Retina (tissue), 1 donor: ENCODE measurements at regions not wholly inside any gene's neighbourhood (a gene's known extent, or its start where the extent isn't known, plus 50 kb on each side); places are given as distances from the start of the nearest gene placed in this dataset.

Experiments used
- DNase-seq: peaks from one replicate; pipeline ENCODE4 v3.0.0-alpha.2; 2016

DNA sequence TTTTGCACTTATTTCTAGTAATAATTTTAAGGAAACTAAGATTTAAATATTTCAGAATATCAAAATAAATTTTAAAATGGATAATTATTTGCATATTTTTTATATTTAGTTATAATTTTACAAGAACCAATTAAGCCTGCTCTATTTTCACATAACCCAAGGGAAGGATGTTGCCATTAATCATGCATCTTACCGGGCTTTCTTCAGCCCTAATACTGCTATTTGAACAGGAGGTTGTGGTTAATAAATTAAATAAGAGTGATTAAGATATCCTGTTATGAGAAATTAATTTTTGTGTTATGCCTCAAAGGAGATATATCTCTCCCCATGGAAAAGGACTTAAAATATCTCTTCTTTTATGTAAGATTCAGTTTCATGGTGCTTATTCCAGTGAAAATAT lies 1415.8 kb upstream of the B3GALT2 start:
- no peak for DNase-seq

DNA sequence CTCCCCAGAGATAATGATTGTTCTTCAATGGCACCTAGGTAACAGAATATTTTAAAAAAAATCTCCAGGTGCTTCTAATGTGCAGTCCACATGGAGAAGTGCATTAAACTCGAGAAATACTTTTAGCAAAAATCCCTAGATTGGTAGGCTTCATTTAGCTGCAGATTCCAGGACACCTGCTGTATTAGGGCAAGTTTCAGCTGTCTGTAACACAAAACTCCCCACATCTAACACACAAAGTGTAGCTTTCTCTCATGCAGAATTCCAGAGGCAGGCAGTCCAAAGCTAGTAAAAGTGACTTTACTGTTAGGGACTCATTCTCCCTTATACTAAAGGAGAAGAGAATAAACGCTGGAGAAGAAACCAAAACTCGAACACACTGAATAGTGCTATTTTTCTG lies 1414.3 kb upstream of the B3GALT2 start:
- no peak for DNase-seq

DNA sequence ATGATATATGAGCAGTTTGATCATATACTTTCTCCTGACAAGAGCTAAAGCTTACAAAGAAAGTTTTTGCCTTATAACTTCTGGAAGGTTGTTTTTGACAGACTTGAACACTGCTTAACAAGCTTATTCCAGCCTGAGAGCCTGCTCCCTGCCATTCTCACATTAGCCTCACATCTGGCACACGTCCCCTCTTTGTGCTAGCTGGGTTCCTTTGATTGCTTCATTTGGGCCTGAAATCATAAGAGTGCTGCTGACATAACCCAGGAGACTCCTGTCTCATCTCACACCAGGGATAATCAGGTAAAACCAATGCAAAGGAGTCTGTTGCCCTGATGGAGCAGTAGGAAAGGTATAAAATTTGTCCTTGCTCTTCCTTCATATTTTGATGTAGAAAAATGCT lies 1411.7 kb upstream of the B3GALT2 start:
- peak; percentile 7 for DNase-seq

DNA sequence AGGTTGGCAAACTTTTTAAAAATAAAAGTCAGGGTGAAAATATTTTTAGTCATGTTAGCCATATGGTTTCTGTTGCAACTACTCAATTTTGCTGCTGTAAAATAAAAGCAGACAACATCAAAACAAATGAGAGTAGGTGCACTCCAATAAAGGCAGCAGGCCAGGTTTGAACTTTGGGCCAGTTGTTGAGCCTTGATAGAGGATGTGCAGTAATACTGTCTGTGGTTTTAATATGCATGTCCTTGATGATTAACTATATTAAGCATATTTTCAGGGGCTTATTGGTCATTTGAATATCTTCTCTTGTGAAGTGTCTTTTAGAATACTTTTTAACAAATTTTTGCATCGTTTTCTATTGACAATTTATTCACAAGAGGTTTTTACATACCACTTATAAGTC lies 1399.9 kb upstream of the B3GALT2 start:
- no peak for DNase-seq

DNA sequence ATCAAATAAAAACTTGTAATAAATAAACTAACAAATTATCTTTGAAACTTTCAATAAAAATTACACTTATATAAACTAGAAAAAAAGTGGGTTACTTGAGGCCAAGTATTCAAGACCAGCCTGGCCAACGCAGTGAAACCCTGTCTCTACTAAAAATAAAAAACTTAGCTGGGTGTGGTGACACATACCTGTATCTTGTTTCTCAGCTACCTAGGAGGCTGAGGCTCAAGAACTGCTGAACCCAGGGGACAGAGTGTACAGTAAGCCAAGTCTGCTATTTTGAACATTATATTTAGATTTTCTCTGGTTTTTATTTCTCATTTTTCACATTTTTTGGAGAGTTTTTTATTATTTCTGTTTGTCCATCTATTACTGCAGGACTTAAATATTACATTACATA lies 1397.6 kb upstream of the B3GALT2 start:
- no peak for DNase-seq

DNA sequence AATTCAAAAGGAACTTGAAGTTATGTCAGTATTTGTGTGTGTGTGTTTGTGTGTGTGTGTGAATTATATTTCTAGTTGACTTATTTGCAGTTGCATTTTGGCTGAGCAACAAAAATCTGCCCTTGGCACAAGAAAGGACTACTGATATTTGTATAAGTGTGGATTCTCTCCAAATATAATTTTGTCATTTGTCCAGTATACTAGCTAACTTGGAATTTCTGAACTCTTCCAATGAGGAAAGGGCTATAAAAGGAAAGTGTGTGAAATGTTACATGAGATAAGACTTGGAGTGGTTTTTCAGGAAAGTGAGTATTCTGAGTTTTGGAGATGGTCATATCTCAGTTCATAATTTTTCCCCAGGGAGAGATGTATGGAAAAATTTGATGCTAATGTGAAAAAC lies 1384.1 kb upstream of the B3GALT2 start:
- no peak for DNase-seq

DNA sequence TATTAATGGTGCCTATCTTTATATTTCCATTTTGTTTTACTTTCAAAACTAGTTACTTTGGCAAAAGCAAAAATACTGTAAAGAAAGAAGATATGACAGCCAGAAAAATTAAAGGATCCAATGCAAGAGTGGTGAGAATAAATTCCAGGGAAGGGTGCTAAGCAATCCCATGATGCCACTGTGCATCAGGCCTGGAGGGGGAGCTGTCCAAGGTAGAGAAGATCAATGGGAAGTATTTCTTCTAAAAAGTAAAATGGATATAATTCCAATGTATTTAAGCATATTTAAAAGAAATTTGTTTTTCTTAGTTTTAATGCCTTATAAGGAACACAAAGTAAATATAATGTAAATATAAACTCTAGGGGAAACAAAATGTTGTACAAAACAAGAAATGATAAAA lies 1382.2 kb upstream of the B3GALT2 start:
- no peak for DNase-seq

DNA sequence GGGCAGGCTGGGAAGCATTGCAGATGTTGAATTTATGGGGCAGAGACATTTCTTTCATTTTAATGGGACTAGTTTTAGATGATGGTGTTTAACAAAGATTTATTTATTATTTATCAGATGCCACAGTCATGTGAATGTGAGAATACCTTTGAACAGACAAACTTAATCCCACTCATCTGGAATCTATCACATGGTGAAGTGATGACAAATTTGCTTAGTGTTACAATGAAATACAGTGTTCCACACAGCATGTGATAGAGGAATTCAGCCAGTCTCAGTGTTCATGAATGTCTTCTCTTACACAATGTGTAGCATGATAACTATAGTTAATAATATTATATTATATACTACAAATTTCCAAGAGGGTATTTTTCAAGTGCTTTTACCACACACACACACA lies 1361.7 kb upstream of the B3GALT2 start:
- no peak for DNase-seq

DNA sequence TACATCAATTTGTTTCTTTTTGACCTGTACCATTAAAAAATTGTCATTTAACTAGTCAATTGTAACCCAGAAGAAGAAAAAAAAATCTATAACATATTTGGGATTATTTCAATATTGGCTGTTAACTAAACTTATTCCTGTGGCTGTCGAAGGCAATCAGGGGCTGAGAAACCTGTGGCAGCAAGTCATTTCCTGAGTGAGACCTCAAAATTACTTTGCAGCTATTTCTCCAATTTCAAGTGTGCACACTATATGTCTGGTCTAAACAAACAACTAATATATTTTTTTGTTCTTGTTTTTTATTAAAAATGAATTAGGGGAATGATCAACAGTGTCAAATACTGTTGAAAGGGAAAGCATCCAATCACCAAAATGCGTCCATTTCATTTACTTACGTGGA lies 1357.6 kb upstream of the B3GALT2 start:
- DNase-seq, result no peak

DNA sequence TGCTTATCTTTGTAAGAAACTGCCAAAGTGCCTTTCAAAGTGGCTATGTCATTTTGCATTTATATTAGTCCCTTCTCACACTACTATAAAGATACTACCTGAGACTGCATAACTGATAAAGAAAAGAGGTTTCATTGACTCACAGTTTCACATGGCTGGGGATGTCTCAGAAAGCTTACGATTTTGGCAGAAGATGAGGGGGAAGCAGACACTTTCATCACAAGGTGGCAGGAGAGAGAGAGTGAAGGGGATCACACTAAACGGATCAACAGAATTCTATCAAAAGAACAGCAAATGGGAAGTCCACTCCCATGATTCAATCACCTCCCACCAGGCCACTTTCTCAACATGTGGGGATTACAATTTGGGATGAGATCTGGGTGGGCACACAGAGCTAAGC lies 1352.0 kb upstream of the B3GALT2 start:
- no peak for DNase-seq

DNA sequence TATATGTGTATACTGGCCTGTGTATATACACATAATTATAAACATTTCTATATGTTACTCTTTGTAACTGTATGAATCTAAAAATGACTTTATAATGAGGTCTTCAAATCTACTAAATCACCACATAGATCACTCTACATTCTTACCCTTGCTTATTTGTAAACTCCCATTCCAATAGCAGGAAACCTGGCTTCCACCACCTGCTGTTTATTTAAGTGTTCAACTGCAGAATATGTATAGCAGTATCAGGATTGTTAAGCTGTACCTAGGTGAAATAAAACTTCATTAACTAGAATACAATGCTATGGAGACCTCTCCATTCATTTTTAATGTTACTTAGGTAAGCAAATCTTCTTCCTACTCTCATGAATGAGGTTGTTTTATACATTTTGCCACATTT lies 1351.1 kb upstream of the B3GALT2 start:
- no peak for DNase-seq

DNA sequence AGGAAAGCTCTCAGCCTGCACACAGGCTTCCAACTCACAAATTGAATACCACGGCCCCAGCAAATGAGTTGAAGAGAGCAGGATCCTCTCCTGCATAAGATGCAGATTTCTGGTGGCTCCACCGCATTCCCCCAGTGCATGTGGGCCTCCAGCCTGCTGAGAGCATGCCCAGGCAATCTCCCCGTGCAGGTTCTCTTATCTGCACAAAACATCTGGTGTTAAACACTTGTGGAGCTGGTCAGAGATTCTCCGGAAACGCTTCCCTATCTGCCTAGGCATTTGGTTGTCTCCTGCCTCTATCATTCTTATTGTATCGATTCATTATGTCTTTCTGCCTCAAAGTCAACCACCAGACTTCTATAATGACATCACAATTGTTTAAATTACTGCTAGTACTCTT lies 1349.0 kb upstream of the B3GALT2 start:
- DNase-seq, result no peak

DNA sequence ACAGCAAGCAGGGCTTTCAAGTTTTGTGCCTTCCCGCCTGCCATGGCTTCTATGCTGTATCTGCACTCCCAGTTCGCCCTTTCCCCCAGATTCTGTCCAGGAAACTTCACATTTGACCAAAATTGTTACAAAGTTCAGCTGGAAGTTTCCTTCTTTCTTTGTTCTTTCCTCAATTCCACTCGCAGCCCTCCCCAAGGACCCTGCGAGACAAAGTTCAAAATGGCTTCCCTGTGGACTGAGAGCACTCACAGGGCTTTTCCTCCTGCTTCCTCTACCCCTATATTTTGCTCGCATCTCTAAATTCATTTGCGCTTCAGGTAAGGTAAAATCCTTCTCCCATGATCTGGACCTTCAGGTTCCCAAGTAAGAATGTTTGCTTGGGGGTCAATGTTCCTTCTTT lies 1348.4 kb upstream of the B3GALT2 start:
- no peak for DNase-seq

DNA sequence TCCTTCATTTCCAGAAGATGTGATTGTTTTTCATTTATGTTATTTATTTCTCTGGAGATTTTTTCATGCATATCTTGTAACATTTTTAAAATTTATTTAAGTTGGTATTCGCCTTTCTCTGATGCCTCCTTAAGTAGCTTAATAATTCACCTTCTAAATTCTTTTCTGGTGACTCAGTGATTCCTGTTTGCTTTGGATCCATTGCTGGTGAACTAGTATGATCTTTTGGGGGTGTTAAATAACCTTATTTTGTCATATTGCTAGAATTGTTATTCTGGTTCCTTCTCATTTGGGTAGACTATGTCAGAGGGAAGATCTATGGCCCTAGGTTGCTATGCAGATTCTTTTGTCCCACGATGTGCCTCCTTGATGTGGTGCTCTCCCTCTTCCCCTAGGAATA lies 1347.2 kb upstream of the B3GALT2 start:
- DNase-seq, result no peak

DNA sequence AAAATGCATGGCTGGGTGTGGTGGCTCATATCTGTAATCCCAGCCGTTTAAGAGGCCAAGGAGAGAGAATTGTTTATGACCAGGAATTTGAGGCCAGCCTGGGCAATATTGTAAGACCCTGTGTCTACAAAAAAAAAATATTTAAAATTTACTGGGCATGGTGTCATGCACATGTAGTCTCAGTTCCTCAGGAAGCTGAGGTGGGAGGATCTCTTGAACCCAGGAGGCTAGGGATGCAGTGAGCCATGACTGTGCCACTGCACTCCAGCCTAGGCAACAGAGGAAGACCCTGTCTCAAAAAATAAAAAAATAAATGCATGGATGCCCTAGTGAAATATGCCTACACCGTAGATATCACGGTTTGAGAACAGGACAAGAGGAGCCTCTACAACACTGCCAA lies 1331.2 kb upstream of the B3GALT2 start:
- no peak for DNase-seq

DNA sequence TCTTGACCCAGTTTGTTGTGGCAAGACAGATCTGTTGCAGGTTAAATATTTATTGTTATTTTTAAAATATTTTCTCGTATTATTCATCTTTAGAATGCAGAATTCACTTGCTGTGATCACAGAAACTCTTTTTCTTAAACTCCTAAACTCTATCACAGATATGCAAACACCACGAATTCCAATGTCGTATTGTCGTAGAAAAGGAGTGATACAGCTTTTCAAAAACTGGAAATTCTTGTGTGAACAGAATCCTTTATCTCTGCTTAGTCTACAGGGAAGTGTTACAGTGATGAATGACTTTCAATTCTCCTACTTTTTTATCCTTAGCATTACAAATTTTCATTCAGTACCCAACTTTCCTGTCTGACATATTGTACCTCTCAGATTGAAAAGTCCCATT lies 1329.5 kb upstream of the B3GALT2 start:
- no peak for DNase-seq

DNA sequence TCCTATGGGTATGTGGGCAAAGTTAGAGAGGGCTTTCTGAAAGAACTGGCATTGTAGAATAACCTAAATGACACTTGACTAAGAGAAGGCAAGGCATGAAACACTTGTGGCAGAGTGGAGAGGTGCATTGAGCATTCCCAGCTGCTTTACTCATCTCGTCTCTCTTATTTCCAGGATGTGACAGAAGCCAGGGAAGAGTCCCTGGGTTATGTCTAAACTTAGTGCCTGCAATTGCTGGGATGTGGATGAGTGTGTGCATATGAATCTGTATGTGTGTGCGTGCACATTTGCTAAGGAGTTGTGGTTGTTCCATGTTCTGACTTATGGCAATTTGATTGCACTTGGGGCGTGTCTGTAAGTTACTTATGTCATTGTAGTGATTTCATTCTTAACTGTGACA lies 1326.5 kb upstream of the B3GALT2 start:
- no peak for DNase-seq

DNA sequence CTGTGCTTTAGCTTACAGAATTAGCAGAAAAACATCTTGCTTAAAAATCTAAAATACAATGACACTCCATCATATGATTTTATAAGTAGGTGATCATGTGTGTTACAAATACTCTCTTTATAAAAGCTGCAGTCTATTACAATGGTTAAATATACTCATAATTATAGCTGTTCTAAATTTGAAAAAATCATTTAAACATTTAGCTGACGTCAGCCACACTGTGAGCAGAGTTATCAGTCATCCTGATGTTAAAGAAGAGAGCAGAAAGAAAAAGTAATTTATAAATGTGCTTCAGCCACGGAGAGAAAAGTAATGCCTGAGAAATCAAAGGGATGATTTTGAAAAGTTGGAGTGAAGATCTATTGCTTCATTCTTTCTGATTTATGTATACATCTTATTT lies 1325.9 kb upstream of the B3GALT2 start:
- no peak for DNase-seq

DNA sequence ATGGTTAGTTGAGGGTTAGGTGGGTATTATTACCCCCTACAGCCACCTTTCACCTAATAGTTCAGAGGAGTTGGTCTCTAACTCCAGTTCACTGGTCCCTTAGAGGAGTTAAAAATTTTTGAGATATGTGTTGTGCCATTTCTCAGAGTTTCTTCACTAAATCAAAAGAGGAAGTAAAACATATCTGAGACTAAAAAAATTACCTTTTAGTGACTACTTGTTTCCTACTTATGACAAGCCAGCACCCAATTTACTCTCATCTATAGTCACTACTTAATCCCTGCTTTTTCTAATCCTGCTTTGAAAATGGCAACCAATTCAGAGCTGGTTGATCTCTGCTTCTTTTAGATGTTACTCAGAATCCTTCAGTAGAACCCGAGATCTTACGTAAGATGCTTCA lies 1316.8 kb upstream of the B3GALT2 start:
- DNase-seq, result no peak

DNA sequence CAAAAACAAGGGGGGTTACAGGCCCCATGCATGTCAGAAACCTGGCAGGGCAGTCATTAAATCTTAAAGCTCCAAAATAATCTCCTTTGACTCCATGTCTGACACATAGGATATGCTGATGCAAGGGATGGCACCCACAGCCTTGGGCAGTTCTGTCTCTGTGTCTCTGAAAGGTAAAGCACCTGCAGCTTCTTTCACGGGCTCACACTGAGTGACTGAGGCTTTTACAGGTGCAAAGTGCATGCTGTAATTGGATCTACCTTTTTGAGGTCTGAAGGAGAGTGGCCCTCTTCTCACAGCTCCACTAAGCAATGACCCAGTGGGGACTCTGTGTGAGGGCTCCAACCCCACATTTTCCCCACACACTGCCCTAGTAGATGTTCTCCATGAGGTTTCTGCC lies 1309.0 kb upstream of the B3GALT2 start:
- DNase-seq, result no peak

DNA sequence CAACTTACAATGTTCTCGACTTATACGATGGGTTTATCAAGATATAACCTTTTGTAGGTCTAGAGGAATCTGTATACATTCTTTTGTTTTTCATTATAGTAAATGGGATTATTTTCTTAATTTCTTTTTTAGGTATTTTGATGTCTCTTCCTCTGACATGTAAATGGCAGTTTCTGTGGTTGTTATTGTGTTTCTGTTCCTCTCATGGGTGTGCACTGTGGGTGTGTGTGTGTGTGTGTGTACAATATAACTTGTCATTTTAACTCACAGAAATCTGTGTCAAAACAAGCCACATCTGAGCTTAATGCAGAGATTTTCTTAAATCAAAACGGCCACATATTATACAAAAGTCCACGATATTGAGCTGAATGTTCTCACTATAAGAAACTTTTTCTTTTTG lies 1300.8 kb upstream of the B3GALT2 start:
- no peak for DNase-seq

DNA sequence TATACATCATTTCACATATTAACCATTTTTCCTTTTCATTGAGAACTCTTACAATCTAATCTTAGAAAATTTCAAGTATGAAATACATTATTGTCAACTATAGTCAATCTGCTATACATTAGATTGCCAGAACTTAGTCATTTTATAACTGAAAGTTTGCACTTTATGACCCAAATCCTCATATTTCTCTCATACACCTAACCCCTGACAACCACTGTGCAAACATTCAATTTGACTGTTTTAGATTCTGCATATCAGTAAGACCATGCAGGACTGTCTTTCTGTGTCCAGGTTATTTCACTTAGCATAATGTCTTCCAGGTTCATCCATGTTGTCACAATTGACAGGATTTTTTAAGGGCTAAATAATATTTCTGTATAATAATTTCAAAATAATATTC lies 1299.0 kb upstream of the B3GALT2 start:
- no peak for DNase-seq

DNA sequence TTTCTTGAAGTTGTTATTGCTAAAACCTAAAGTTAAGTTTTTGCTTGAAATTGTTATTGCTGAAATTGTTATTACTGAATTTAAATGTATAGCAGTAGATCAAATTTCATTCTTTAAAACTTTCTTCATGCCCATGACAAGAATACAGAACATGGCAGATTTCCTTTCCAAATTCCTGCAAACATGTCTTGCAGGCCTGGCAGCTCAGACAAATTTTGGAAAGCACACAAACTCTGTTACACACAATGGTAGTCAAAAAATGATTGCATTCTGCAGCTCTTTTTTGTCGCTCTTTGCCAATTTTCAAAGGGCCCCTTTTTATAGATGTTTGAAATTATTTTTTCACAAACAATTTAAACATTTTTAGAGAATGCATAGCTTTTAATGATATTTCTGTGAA lies 1292.3 kb upstream of the B3GALT2 start:
- no peak for DNase-seq

DNA sequence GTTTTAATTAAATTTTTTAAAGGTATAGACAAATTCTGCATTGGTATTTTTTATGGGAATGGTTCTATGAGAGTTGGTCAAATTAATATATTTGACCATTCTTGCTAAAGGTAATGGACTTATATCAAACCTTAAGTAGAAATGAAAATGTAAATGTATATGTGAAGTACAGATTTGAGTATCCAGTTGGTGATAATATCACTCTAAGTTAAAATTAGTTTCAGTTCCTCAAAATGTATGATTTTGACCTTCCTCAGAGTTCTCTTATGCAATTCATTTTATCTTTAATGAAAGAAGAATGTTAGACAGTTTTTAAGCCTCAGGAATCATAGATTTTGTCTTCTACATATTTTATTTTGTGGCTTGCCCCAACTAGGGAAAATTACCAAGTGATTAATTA lies 1291.5 kb upstream of the B3GALT2 start:
- no peak for DNase-seq

DNA sequence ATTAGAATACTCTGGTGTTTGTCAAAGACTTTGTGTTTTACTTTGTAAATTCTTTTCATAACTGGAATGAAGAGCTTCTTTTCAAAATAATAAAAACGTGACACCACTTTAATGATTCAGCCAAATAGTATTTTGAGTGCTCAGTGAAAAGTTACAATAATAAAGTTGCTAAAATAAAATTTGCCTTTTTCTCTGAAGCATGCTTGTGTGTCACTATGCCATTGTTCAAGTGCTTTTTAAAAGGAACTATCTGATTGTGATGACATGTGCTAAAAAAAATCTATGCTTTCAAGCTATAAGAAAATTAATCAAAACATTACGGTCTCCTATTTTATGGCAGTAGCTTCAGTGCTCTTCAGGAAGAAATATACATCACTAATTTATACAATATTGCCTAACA lies 1290.5 kb upstream of the B3GALT2 start:
- no peak for DNase-seq

DNA sequence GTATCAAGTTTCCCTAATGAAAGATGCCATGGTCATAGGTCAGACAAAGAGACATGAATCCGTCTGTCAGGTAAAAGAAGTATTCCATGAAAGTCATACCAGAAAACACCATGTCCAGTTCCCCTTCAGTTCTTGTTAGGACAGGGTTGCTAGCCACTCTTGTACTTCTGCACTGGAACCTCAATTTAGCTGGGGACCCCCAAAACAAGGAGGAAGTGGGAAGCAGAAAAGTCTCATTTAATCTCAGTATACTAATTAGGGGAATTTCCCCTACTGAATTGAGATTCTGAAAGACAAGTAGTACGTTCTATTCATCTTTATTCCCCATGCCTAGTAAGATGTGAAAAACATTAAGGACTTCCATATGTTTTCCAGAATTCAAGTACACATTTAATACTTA lies 1289.9 kb upstream of the B3GALT2 start:
- no peak for DNase-seq

DNA sequence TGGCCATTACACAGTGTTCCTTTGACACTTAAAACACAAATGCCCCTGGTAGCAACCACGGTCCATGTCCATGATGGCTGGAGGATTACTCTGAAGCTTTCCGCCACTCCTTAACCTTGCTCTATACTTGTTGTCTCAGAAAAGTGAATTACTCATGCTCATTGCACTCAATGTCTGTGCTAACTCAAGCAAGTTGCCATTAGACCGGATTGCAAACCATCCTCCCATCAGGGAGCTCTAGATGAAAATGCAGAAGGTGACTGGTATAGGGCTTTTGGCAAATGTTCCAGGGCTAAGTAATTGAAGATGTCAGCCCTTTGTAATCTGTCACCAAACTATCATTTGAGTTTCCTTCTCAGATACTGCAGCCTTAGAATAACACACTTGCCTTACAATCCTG lies 1288.3 kb upstream of the B3GALT2 start:
- DNase-seq, result peak; percentile 83
